ENCODE measurements at regions not wholly inside any gene's neighbourhood (a gene's known extent, or its start where the extent isn't known, plus 50 kb on each side); places are given as distances from the start of the nearest gene placed in this dataset.

DNA sequence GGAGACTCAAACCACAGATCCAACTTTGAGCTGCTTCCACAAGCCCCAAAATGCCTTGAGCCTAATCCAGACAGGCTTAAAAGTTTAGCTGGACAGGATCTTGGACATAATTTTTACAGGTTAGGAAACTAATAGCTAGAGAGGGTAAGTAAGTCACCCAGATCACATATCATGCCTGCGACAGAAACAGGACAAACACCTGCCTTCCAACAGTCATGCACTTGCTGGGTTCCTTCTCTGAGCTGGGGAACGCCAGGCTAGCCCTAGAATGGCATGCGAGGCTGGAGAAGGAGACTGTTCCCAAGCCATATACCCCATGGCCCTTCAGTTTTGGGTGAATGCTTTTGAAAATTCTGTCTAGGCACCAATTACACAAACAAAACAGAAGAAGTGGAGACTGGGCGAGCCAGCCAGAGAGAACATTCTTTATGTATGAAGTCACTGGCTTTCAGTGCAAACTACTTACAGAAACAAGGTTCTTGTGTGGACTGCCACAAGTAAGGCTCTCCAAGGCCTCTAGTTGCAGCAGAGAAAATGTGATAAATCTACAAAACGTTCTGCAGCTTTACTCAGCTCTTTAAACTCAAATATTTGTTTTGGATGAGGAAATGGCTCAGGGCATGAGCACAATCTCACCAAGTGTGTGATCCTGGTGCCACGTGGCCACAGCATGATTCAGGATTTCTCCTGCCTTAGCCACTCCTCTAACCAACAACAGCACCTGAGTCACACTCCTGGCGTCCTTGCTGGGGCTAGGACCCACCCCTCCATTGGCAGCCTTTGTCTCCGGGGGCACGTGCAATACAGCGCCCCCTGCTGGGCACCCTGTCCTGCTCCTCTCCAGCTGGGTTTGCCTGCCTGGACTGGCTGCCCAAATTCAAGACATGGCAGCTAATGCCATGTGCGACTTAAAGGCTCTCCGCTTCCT is 73.4 kb upstream of the UBL3 start (continued):
- no peak for TF ChIP-seq ZNF311 (tag by site-specific recombination; IDR thresholded peaks at IDR 0.05; ENCODE audit: borderline replicate concordance)
- TF ChIP-seq, protein P1, sequence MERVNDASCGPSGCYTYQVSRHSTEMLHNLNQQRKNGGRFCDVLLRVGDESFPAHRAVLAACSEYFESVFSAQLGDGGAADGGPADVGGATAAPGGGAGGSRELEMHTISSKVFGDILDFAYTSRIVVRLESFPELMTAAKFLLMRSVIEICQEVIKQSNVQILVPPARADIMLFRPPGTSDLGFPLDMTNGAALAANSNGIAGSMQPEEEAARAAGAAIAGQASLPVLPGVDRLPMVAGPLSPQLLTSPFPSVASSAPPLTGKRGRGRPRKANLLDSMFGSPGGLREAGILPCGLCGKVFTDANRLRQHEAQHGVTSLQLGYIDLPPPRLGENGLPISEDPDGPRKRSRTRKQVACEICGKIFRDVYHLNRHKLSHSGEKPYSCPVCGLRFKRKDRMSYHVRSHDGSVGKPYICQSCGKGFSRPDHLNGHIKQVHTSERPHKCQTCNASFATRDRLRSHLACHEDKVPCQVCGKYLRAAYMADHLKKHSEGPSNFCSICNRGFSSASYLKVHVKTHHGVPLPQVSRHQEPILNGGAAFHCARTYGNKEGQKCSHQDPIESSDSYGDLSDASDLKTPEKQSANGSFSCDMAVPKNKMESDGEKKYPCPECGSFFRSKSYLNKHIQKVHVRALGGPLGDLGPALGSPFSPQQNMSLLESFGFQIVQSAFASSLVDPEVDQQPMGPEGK (tag by site-specific recombination; IDR thresholded peaks at IDR 0.05), result peak; percentile 88
- TF ChIP-seq, protein P2, sequence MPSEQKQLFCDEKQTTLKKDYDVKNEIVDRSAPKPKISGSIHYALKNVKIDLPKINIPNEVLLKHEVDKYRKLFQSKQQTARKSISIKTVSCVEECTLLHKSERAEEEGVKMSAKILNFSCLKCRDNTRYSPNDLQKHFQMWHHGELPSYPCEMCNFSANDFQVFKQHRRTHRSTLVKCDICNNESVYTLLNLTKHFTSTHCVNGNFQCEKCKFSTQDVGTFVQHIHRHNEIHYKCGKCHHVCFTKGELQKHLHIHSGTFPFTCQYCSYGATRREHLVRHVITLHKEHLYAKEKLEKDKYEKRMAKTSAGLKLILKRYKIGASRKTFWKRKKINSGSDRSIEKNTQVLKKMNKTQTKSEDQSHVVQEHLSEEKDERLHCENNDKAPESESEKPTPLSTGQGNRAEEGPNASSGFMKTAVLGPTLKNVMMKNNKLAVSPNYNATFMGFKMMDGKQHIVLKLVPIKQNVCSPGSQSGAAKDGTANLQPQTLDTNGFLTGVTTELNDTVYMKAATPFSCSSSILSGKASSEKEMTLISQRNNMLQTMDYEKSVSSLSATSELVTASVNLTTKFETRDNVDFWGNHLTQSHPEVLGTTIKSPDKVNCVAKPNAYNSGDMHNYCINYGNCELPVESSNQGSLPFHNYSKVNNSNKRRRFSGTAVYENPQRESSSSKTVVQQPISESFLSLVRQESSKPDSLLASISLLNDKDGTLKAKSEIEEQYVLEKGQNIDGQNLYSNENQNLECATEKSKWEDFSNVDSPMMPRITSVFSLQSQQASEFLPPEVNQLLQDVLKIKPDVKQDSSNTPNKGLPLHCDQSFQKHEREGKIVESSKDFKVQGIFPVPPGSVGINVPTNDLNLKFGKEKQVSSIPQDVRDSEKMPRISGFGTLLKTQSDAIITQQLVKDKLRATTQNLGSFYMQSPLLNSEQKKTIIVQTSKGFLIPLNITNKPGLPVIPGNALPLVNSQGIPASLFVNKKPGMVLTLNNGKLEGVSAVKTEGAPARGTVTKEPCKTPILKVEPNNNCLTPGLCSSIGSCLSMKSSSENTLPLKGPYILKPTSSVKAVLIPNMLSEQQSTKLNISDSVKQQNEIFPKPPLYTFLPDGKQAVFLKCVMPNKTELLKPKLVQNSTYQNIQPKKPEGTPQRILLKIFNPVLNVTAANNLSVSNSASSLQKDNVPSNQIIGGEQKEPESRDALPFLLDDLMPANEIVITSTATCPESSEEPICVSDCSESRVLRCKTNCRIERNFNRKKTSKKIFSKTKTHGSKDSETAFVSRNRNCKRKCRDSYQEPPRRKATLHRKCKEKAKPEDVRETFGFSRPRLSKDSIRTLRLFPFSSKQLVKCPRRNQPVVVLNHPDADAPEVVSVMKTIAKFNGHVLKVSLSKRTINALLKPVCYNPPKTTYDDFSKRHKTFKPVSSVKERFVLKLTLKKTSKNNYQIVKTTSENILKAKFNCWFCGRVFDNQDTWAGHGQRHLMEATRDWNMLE (tag by site-specific recombination; conservative IDR thresholded peaks at IDR 0.05; ENCODE audit: low read depth), result no peak; the same call in 1 of the 2 replicates
- no peak for TF ChIP-seq ZNF202 (tag by site-specific recombination; IDR thresholded peaks at IDR 0.05; ENCODE audit: borderline replicate concordance)
- TF ChIP-seq GLI4 (tag by site-specific recombination; IDR thresholded peaks at IDR 0.05), result no peak
- TF ChIP-seq ZSCAN30 (tag by site-specific recombination; IDR thresholded peaks at IDR 0.05), result 0 out of 2 replicates have a peak, but pooled peaks have one; percentile 45
- TF ChIP-seq ZNF548 (tag by site-specific recombination; IDR thresholded peaks at IDR 0.05), result no peak
- TF ChIP-seq ZNF677 (tag by site-specific recombination; IDR thresholded peaks at IDR 0.05), result no peak
- TF ChIP-seq, protein P3, sequence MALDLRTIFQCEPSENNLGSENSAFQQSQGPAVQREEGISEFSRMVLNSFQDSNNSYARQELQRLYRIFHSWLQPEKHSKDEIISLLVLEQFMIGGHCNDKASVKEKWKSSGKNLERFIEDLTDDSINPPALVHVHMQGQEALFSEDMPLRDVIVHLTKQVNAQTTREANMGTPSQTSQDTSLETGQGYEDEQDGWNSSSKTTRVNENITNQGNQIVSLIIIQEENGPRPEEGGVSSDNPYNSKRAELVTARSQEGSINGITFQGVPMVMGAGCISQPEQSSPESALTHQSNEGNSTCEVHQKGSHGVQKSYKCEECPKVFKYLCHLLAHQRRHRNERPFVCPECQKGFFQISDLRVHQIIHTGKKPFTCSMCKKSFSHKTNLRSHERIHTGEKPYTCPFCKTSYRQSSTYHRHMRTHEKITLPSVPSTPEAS (tag by site-specific recombination; IDR thresholded peaks at IDR 0.05), result no peak
- TF ChIP-seq, protein P4, sequence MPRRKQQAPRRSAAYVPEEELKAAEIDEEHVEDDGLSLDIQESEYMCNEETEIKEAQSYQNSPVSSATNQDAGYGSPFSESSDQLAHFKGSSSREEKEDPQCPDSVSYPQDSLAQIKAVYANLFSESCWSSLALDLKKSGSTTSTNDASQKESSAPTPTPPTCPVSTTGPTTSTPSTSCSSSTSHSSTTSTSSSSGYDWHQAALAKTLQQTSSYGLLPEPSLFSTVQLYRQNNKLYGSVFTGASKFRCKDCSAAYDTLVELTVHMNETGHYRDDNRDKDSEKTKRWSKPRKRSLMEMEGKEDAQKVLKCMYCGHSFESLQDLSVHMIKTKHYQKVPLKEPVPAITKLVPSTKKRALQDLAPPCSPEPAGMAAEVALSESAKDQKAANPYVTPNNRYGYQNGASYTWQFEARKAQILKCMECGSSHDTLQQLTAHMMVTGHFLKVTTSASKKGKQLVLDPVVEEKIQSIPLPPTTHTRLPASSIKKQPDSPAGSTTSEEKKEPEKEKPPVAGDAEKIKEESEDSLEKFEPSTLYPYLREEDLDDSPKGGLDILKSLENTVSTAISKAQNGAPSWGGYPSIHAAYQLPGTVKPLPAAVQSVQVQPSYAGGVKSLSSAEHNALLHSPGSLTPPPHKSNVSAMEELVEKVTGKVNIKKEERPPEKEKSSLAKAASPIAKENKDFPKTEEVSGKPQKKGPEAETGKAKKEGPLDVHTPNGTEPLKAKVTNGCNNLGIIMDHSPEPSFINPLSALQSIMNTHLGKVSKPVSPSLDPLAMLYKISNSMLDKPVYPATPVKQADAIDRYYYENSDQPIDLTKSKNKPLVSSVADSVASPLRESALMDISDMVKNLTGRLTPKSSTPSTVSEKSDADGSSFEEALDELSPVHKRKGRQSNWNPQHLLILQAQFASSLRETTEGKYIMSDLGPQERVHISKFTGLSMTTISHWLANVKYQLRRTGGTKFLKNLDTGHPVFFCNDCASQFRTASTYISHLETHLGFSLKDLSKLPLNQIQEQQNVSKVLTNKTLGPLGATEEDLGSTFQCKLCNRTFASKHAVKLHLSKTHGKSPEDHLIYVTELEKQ (tag by site-specific recombination; IDR thresholded peaks at IDR 0.05; ENCODE audit: borderline replicate concordance), result no peak
- TF ChIP-seq ZNF707 (tag by site-specific recombination; IDR thresholded peaks at IDR 0.05), result no peak
- TF ChIP-seq, protein P5, sequence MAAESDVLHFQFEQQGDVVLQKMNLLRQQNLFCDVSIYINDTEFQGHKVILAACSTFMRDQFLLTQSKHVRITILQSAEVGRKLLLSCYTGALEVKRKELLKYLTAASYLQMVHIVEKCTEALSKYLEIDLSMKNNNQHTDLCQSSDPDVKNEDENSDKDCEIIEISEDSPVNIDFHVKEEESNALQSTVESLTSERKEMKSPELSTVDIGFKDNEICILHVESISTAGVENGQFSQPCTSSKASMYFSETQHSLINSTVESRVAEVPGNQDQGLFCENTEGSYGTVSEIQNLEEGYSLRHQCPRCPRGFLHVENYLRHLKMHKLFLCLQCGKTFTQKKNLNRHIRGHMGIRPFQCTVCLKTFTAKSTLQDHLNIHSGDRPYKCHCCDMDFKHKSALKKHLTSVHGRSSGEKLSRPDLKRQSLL (tag by site-specific recombination; IDR thresholded peaks at IDR 0.05), result no peak
- TF ChIP-seq, protein P6, sequence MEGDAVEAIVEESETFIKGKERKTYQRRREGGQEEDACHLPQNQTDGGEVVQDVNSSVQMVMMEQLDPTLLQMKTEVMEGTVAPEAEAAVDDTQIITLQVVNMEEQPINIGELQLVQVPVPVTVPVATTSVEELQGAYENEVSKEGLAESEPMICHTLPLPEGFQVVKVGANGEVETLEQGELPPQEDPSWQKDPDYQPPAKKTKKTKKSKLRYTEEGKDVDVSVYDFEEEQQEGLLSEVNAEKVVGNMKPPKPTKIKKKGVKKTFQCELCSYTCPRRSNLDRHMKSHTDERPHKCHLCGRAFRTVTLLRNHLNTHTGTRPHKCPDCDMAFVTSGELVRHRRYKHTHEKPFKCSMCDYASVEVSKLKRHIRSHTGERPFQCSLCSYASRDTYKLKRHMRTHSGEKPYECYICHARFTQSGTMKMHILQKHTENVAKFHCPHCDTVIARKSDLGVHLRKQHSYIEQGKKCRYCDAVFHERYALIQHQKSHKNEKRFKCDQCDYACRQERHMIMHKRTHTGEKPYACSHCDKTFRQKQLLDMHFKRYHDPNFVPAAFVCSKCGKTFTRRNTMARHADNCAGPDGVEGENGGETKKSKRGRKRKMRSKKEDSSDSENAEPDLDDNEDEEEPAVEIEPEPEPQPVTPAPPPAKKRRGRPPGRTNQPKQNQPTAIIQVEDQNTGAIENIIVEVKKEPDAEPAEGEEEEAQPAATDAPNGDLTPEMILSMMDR (tag by site-specific recombination; IDR thresholded peaks at IDR 0.05), result peak; percentile 76
- TF ChIP-seq ZNF658 (tag by site-specific recombination; IDR thresholded peaks at IDR 0.05), result no peak
- TF ChIP-seq ZNF175 (tag by site-specific recombination; IDR thresholded peaks at IDR 0.05), result no peak
- TF ChIP-seq SP3 (tag by site-specific recombination; IDR thresholded peaks at IDR 0.05), result peak; percentile 49
- TF ChIP-seq, protein P7, sequence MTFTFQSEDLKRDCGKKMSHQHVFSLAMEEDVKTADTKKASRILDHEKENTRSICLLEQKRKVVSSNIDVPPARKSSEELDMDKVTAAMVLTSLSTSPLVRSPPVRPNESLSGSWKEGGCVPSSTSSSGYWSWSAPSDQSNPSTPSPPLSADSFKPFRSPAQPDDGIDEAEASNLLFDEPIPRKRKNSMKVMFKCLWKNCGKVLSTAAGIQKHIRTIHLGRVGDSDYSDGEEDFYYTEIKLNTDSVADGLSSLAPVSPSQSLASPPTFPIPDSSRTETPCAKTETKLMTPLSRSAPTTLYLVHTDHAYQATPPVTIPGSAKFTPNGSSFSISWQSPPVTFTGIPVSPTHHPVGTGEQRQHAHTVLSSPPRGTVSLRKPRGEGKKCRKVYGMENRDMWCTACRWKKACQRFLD (tag by site-specific recombination; IDR thresholded peaks at IDR 0.05), result no peak
- 0 out of 2 replicates have a peak, but pooled peaks have one; percentile 39 for TF ChIP-seq YY1 (tag by site-specific recombination; IDR thresholded peaks at IDR 0.05)
- TF ChIP-seq ZBTB48 (tag by site-specific recombination; IDR thresholded peaks at IDR 0.05), result no peak
- TF ChIP-seq, protein P8, sequence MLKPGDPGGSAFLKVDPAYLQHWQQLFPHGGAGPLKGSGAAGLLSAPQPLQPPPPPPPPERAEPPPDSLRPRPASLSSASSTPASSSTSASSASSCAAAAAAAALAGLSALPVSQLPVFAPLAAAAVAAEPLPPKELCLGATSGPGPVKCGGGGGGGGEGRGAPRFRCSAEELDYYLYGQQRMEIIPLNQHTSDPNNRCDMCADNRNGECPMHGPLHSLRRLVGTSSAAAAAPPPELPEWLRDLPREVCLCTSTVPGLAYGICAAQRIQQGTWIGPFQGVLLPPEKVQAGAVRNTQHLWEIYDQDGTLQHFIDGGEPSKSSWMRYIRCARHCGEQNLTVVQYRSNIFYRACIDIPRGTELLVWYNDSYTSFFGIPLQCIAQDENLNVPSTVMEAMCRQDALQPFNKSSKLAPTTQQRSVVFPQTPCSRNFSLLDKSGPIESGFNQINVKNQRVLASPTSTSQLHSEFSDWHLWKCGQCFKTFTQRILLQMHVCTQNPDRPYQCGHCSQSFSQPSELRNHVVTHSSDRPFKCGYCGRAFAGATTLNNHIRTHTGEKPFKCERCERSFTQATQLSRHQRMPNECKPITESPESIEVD (tag by site-specific recombination; IDR thresholded peaks at IDR 0.05), result peak; percentile 81
